Thoracic aorta (tissue), 2 donors: ENCODE measurements at regions not wholly inside any gene's neighbourhood (a gene's known extent, or its start where the extent isn't known, plus 50 kb on each side); places are given as distances from the start of the nearest gene placed in this dataset.

ENCODE experiments used
- ATAC-seq: fragments of 150-250 bp; one replicate; pipeline ENCODE4 v1.8.0; 2017; ENCODE audit warnings: low read depth; ENCODE audit not compliant: insufficient number of reproducible peaks, low FRiP score
- DNase-seq: peaks from one replicate; pipeline ENCODE4 v3.0.0-alpha.2; 2020; ENCODE audit warnings: low spot score
- H3K27ac ChIP-seq, 2 donors: fragments of 200-600 bp; sonication (generic); 1 replicate in 1 of 2; 2 replicates in 1 of 2; pipeline ENCODE4 v1.5.1; 2016; ENCODE audit warnings: mild to moderate bottlenecking in 2 of 2, moderate library complexity in 2 of 2
- H3K27me3 ChIP-seq: fragments of 200-600 bp; sonication (generic); replicated peaks from 2 replicates; pipeline ENCODE4 v1.6.0; 2016; ENCODE audit warnings: mild to moderate bottlenecking; ENCODE audit not compliant: insufficient read depth
- H3K36me3 ChIP-seq: fragments of 200-600 bp; sonication (generic); one replicate; pipeline ENCODE4 v1.5.1; 2016
- H3K4me1 ChIP-seq, 2 donors: fragments of 200-600 bp; sonication (generic); 1 replicate in 1 of 2; 2 replicates in 1 of 2; pipeline versions ENCODE4 v1.5.1 to v1.6.0; 2016; ENCODE audit warnings: low read depth in 2 of 2, mild to moderate bottlenecking in 1 of 2; ENCODE audit not compliant: control insufficient read depth in 1 of 2
- H3K4me3 ChIP-seq: fragments of 200-600 bp; sonication (generic); 2 replicates; pipeline ENCODE4 v1.5.1; 2016; ENCODE audit warnings: mild to moderate bottlenecking
- H3K9me3 ChIP-seq: fragments of 200-600 bp; sonication (generic); 2 replicates; pipeline ENCODE4 v1.5.1; 2016
- TF ChIP-seq, protein P1 (sequence below): fragments of 200-600 bp; sonication (generic); IDR thresholded peaks from one replicate; pipeline ENCODE4 v1.5.1; 2019; ENCODE audit warnings: antibody characterized with exemption

DNA sequence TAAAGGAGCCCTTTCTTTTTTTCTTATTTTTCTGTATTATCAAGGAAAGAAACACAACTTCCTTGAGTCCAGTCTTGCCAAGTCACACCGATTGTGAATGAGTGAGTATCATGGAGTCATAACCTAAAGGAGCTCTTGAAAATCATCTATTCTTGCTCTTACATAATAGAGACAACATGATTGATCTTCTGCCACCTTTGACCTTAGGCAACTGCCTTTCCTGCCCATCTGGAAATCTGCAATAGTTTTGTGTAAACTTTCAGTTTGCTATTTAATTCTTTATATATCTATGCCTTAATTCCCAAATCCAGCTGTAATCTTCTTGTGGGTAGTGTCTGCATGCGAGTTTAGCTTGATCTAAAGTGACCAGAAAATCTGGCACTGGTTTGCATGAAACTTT is 149.9 kb upstream of the FST start:
- Histone ChIP-seq H3K4me1 (peaks cover 21 to 49% of the 10 kb centered on the region in 2 donors), H3K36me3 (no peaks in the 10 kb centered on the region), H3K4me3 (no peak overlapping the region), H3K27me3 (no peaks in the 10 kb centered on the region), H3K9me3 (no peaks in the 10 kb centered on the region), H3K27ac (no peak overlapping the region)
- no peak for DNase-seq
- TF ChIP-seq, protein P1, sequence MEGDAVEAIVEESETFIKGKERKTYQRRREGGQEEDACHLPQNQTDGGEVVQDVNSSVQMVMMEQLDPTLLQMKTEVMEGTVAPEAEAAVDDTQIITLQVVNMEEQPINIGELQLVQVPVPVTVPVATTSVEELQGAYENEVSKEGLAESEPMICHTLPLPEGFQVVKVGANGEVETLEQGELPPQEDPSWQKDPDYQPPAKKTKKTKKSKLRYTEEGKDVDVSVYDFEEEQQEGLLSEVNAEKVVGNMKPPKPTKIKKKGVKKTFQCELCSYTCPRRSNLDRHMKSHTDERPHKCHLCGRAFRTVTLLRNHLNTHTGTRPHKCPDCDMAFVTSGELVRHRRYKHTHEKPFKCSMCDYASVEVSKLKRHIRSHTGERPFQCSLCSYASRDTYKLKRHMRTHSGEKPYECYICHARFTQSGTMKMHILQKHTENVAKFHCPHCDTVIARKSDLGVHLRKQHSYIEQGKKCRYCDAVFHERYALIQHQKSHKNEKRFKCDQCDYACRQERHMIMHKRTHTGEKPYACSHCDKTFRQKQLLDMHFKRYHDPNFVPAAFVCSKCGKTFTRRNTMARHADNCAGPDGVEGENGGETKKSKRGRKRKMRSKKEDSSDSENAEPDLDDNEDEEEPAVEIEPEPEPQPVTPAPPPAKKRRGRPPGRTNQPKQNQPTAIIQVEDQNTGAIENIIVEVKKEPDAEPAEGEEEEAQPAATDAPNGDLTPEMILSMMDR = no peak
- ATAC-seq = no peak

DNA sequence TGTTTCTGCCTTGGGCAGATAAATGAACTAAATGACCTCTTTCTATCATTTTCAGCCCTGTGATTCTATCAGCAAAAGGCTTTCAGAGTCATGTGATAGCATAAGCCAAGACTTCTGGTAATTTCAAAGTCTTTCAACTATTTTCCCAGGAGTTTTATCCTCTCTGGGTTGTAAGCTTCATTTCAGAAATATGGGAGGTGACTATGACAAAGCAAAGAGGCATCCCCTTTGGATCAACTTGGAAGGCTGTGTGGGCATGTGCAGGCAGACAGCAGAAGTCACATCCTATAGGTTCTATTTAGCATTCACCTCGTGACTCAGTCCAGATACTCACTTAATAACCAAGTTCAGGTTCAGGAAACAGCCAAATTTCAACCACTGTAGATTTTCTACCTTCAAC is 149.0 kb upstream of the FST start:
- DNase-seq (no peak), ATAC-seq (no peak)
- Histone ChIP-seq H3K9me3 (no peaks in the 10 kb centered on the region), H3K36me3 (no peaks in the 10 kb centered on the region), H3K27ac (peak overlapping the region in 1 of 2 donors; percentile 32), H3K27me3 (no peaks in the 10 kb centered on the region), H3K4me3 (no peak overlapping the region), H3K4me1 (peaks cover 18 to 40% of the 10 kb centered on the region in 2 donors)
- TF ChIP-seq, protein P1 = no peak

DNA sequence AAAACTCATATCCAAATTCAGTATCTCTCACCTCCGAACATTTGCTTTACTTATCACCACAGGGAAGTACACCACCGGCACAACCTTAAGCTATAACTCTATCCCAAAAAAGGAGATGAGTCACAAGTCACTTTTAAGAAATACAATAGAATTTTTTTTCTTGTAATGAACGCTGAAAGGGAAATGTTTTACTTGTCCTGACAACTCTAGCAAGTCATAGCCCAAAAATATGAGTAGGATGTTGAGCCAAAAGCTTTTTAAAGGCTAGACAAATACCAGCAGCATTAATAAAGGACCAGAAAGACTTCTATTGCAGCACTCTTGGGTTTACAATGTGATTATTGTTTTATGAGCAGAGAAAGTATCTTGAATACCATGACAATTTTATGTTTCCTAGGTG is 147.3 kb upstream of the FST start:
- Histone ChIP-seq H3K4me1 (peaks cover 16 to 33% of the 10 kb centered on the region in 2 donors), H3K9me3 (no peaks in the 10 kb centered on the region), H3K27me3 (no peaks in the 10 kb centered on the region), H3K36me3 (no peaks in the 10 kb centered on the region), H3K4me3 (no peak overlapping the region), H3K27ac (peak overlapping the region; percentile 30 to 72)
- DNase-seq = no peak
- TF ChIP-seq, protein P1 = no peak
- peak; percentile 82 for ATAC-seq

DNA sequence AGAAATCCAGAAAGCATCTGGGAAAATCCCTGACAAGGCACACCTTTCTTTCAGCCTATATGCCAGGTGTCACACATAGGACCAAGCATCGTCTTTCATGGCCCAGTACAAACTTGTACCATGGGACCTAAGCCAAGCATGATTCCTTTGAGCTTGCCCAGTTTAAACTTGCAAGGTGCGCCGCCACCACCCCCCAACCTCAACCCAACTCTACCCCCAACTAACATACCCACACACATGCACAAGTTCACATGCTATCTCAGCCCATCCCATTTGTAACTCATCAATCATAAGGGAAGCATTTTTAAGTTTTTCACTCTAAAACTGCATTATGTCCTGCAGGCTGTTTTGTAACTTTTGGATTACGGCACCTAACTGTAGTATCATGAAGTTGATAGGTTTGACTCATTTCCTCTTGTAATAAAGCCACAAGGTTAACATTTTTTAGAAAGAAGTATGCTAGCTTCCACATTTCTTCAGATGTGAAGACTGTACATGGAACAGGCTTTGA is 145.9 kb upstream of the FST start:
- Histone ChIP-seq H3K9me3 (no peaks in the 10 kb centered on the region), H3K27ac (peak overlapping the region; percentile 30 to 72), H3K4me3 (no peak overlapping the region), H3K27me3 (no peaks in the 10 kb centered on the region), H3K4me1 (peaks cover 16 to 33% of the 10 kb centered on the region in 2 donors), H3K36me3 (no peaks in the 10 kb centered on the region)
- no peak for ATAC-seq
- TF ChIP-seq, protein P1 = no peak
- DNase-seq = no peak

DNA sequence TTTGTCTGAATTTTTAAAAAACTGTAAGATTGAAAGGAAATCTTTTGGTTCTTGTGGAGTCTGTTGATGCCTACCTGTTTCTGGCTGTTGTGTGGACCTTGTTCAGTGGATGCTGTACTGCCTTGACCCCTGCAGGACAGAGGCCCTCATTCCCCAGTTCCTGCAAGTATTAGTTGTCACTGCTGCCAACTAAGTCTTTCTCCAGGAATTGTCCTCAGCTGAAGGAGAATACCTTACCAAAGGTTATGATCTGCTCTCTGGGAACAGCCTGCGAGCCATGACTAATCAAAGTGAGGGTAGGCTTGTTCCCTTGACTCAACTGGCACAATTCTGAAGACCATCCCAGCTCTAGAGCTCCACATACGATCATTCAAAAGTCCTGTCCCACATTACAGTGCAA is 145.3 kb upstream of the FST start:
- Histone ChIP-seq H3K4me1 (peaks cover 16 to 37% of the 10 kb centered on the region in 2 donors), H3K4me3 (no peak overlapping the region), H3K27me3 (no peaks in the 10 kb centered on the region), H3K9me3 (no peaks in the 10 kb centered on the region), H3K36me3 (no peaks in the 10 kb centered on the region), H3K27ac (peak overlapping the region in 1 of 2 donors; percentile 72)
- TF ChIP-seq, protein P1 = no peak
- ATAC-seq (no peak), DNase-seq (no peak)
